ENCODE measurements at regions not wholly inside any gene's neighbourhood (a gene's known extent, or its start where the extent isn't known, plus 50 kb on each side); places are given as distances from the start of the nearest gene placed in this dataset.

- no peak for DNase-seq (ENCODE audit: low read depth, low spot score)
Measured at GRCh38 chr2:9092383-9093282, 89.1 kb upstream of the MBOAT2 start.

GRCh38 chr2:9091811-9092210 is 88.3 kb upstream of the MBOAT2 start:
- no peak for DNase-seq (ENCODE audit: low read depth, low spot score)
- H3K4me3 ChIP-seq (ENCODE audit: low read length) = no peak overlapping the region

More at GRCh38 chr2:9092383-9093282, 89.1 kb upstream of the MBOAT2 start:
- no peak overlapping the region for H3K4me3 ChIP-seq (ENCODE audit: low read length)

GRCh38 chr2:9089831-9090230 is 86.3 kb upstream of the MBOAT2 start:
- no peak for DNase-seq (ENCODE audit: low read depth, low spot score)
- no peak overlapping the region for H3K4me3 ChIP-seq (ENCODE audit: low read length)

- DNase-seq (ENCODE audit: low read depth, low spot score) = no peak
- H3K4me3 ChIP-seq (ENCODE audit: low read length) = no peak overlapping the region
Measured at GRCh38 chr2:9087121-9087681, 83.7 kb upstream of the MBOAT2 start.

- H3K4me3 ChIP-seq (ENCODE audit: low read length) = no peak overlapping the region
- no peak for DNase-seq (ENCODE audit: low read depth, low spot score)
Measured at GRCh38 chr2:9086465-9086864, 83.0 kb upstream of the MBOAT2 start.

GRCh38 chr2:9085353-9085752 is 81.9 kb upstream of the MBOAT2 start:
- DNase-seq (ENCODE audit: low read depth, low spot score) = no peak
- H3K4me3 ChIP-seq (ENCODE audit: low read length) = no peak overlapping the region

- no peak overlapping the region for H3K4me3 ChIP-seq (ENCODE audit: low read length)
Measured at GRCh38 chr2:9083287-9083686, 79.8 kb upstream of the MBOAT2 start.

GRCh38 chr2:9082158-9082557 is 78.7 kb upstream of the MBOAT2 start:
- H3K4me3 ChIP-seq (ENCODE audit: low read length) = no peak overlapping the region
- DNase-seq (ENCODE audit: low read depth, low spot score) = no peak

More at GRCh38 chr2:9083287-9083686, 79.8 kb upstream of the MBOAT2 start:
- DNase-seq (ENCODE audit: low read depth, low spot score) = no peak

GRCh38 chr2:9081750-9082149 is 78.3 kb upstream of the MBOAT2 start:
- H3K4me3 ChIP-seq (ENCODE audit: low read length) = no peak overlapping the region
- no peak for DNase-seq (ENCODE audit: low read depth, low spot score)

- no peak for DNase-seq (ENCODE audit: low read depth, low spot score)
- H3K4me3 ChIP-seq (ENCODE audit: low read length) = no peak overlapping the region
Measured at GRCh38 chr2:9078405-9078804, 74.9 kb upstream of the MBOAT2 start.

- no peak for DNase-seq (ENCODE audit: low read depth, low spot score)
- no peak overlapping the region for H3K4me3 ChIP-seq (ENCODE audit: low read length)
Measured at GRCh38 chr2:9077691-9078090, 74.2 kb upstream of the MBOAT2 start.

- no peak for DNase-seq (ENCODE audit: low read depth, low spot score)
- H3K4me3 ChIP-seq (ENCODE audit: low read length) = no peak overlapping the region
Measured at GRCh38 chr2:9076755-9077154, 73.3 kb upstream of the MBOAT2 start.

- no peak overlapping the region for H3K4me3 ChIP-seq (ENCODE audit: low read length)
- DNase-seq (ENCODE audit: low read depth, low spot score) = no peak
Measured at GRCh38 chr2:9076210-9076609, 72.7 kb upstream of the MBOAT2 start.

- no peak for DNase-seq (ENCODE audit: low read depth, low spot score)
Measured at GRCh38 chr2:9074930-9075329, 71.4 kb upstream of the MBOAT2 start.

GRCh38 chr2:9071584-9072124 is 68.2 kb upstream of the MBOAT2 start:
- no peak for DNase-seq (ENCODE audit: low read depth, low spot score)

More at GRCh38 chr2:9074930-9075329, 71.4 kb upstream of the MBOAT2 start:
- no peak overlapping the region for H3K4me3 ChIP-seq (ENCODE audit: low read length)

GRCh38 chr2:9071032-9071431 is 67.5 kb upstream of the MBOAT2 start:
- DNase-seq (ENCODE audit: low read depth, low spot score) = no peak

More at GRCh38 chr2:9071584-9072124, 68.2 kb upstream of the MBOAT2 start:
- H3K4me3 ChIP-seq (ENCODE audit: low read length) = no peak overlapping the region

GRCh38 chr2:9069543-9069942 is 66.1 kb upstream of the MBOAT2 start:
- DNase-seq (ENCODE audit: low read depth, low spot score) = peak; percentile 11
- no peak overlapping the region for H3K4me3 ChIP-seq (ENCODE audit: low read length)

More at GRCh38 chr2:9071032-9071431, 67.5 kb upstream of the MBOAT2 start:
- no peak overlapping the region for H3K4me3 ChIP-seq (ENCODE audit: low read length)

- H3K4me3 ChIP-seq (ENCODE audit: low read length) = no peak overlapping the region
- DNase-seq (ENCODE audit: low read depth, low spot score) = no peak
Measured at GRCh38 chr2:9065901-9066300, 62.4 kb upstream of the MBOAT2 start.

- H3K4me3 ChIP-seq (ENCODE audit: low read length) = no peak overlapping the region
- DNase-seq (ENCODE audit: low read depth, low spot score) = no peak
Measured at GRCh38 chr2:9063023-9063606, 59.6 kb upstream of the MBOAT2 start.

GRCh38 chr2:9060819-9061218 is 57.3 kb upstream of the MBOAT2 start:
- no peak for DNase-seq (ENCODE audit: low read depth, low spot score)
- H3K4me3 ChIP-seq (ENCODE audit: low read length) = no peak overlapping the region

Data from Jurkat, Clone E6-1 (cell line).